ENCODE measurements at regions not wholly inside any gene's neighbourhood (a gene's known extent, or its start where the extent isn't known, plus 50 kb on each side); places are given as distances from the start of the nearest gene placed in this dataset.

- no peaks in the 10 kb centered on the region for H3K4me1 ChIP-seq (ENCODE audit: control insufficient read depth, insufficient read depth, low read length)
- no peak overlapping the region for H3K27ac ChIP-seq (ENCODE audit: low read length)
- no peaks in the 10 kb centered on the region for H3K4me1 Mint-ChIP-seq
- 72% methylated on average over 4 of the region's 5 CpGs for WGBS (ENCODE audit: insufficient coverage)
- H3K4me3 Mint-ChIP-seq: no peak overlapping the region
- H3K27me3 ChIP-seq (ENCODE audit: control insufficient read depth, insufficient read depth, low read length): no peaks in the 10 kb centered on the region
- TF ChIP-seq CTCF (IDR thresholded peaks at IDR 0.05): no peak
- DNase-seq: no peak
- no peaks in the 10 kb centered on the region for H3K9me3 Mint-ChIP-seq
- no peaks in the 10 kb centered on the region for H3K9me3 ChIP-seq (ENCODE audit: control insufficient read depth, insufficient read depth, low read length)
- no peak for ATAC-seq
- H3K27me3 Mint-ChIP-seq (ENCODE audit: low read depth in 2 of 2): no peaks in the 10 kb centered on the region
- H3K4me3 ChIP-seq (ENCODE audit: low read length): no peak overlapping the region
- H3K36me3 ChIP-seq (ENCODE audit: control insufficient read depth, insufficient read depth, low read length): no peaks in the 10 kb centered on the region
- intact Hi-C loops (cut with micrococcal nuclease): no loop called here
- no peak overlapping the region for H3K27ac Mint-ChIP-seq
- no peaks in the 10 kb centered on the region for H3K36me3 Mint-ChIP-seq
These were observed 161.3 kb upstream of the FAR2 start for GRCh38 chr12:28987538-28988324.

GRCh38 chr12:28988325-28988704 is 160.8 kb upstream of the FAR2 start:
- H3K4me3 ChIP-seq (ENCODE audit: low read length): no peak overlapping the region
- DNase-seq (no peak), ATAC-seq (no peak)
- Mint-ChIP-seq H3K9me3 (no peaks in the 10 kb centered on the region), H3K4me1 (no peaks in the 10 kb centered on the region), H3K4me3 (no peak overlapping the region), H3K27ac (no peak overlapping the region), H3K36me3 (no peaks in the 10 kb centered on the region), H3K27me3 (ENCODE audit: low read depth in 2 of 2) (no peaks in the 10 kb centered on the region)
- H3K9me3 ChIP-seq (ENCODE audit: control insufficient read depth, insufficient read depth, low read length): no peaks in the 10 kb centered on the region
- H3K36me3 ChIP-seq (ENCODE audit: control insufficient read depth, insufficient read depth, low read length): no peaks in the 10 kb centered on the region
- H3K27me3 ChIP-seq (ENCODE audit: control insufficient read depth, insufficient read depth, low read length): no peaks in the 10 kb centered on the region
- no peak for TF ChIP-seq CTCF (IDR thresholded peaks at IDR 0.05)
- intact Hi-C loops (cut with micrococcal nuclease): no loop called here
- no peaks in the 10 kb centered on the region for H3K4me1 ChIP-seq (ENCODE audit: control insufficient read depth, insufficient read depth, low read length)
- WGBS (ENCODE audit: insufficient coverage): 57% methylated on average over 1 of the region's 2 CpGs
- H3K27ac ChIP-seq (ENCODE audit: low read length): no peak overlapping the region

- Histone ChIP-seq H3K4me3 (ENCODE audit: low read length) (no peak overlapping the region), H3K4me1 (ENCODE audit: control insufficient read depth, insufficient read depth, low read length) (no peaks in the 10 kb centered on the region), H3K27me3 (ENCODE audit: control insufficient read depth, insufficient read depth, low read length) (no peaks in the 10 kb centered on the region), H3K9me3 (ENCODE audit: control insufficient read depth, insufficient read depth, low read length) (no peaks in the 10 kb centered on the region), H3K27ac (ENCODE audit: low read length) (no peak overlapping the region), H3K36me3 (ENCODE audit: control insufficient read depth, insufficient read depth, low read length) (no peaks in the 10 kb centered on the region)
- intact Hi-C loops (cut with micrococcal nuclease): no loop called here
- Mint-ChIP-seq H3K9me3 (no peaks in the 10 kb centered on the region), H3K27me3 (ENCODE audit: low read depth in 2 of 2) (no peaks in the 10 kb centered on the region), H3K4me3 (no peak overlapping the region), H3K36me3 (no peaks in the 10 kb centered on the region), H3K4me1 (no peaks in the 10 kb centered on the region), H3K27ac (no peak overlapping the region)
- DNase-seq (no peak), ATAC-seq (no peak)
- no peak for TF ChIP-seq CTCF (IDR thresholded peaks at IDR 0.05)
- WGBS (ENCODE audit: insufficient coverage): 77% methylated on average over 2 of the region's 2 CpGs
These were observed 157.5 kb upstream of the FAR2 start for GRCh38 chr12:28991626-28992025.

- 90% methylated on average over 5 of the region's 5 CpGs for WGBS (ENCODE audit: insufficient coverage)
- Histone ChIP-seq H3K9me3 (ENCODE audit: control insufficient read depth, insufficient read depth, low read length) (no peaks in the 10 kb centered on the region), H3K27ac (ENCODE audit: low read length) (no peak overlapping the region), H3K36me3 (ENCODE audit: control insufficient read depth, insufficient read depth, low read length) (no peaks in the 10 kb centered on the region), H3K4me1 (ENCODE audit: control insufficient read depth, insufficient read depth, low read length) (no peaks in the 10 kb centered on the region), H3K27me3 (ENCODE audit: control insufficient read depth, insufficient read depth, low read length) (no peaks in the 10 kb centered on the region), H3K4me3 (ENCODE audit: low read length) (no peak overlapping the region)
- no peak for TF ChIP-seq CTCF (IDR thresholded peaks at IDR 0.05)
- no peak overlapping the region for H3K27ac Mint-ChIP-seq
- intact Hi-C loops (cut with micrococcal nuclease): no loop called here
- ATAC-seq: no peak
- no peaks in the 10 kb centered on the region for H3K36me3 Mint-ChIP-seq
- H3K4me1 Mint-ChIP-seq: no peaks in the 10 kb centered on the region
- H3K9me3 Mint-ChIP-seq: no peaks in the 10 kb centered on the region
- no peaks in the 10 kb centered on the region for H3K27me3 Mint-ChIP-seq (ENCODE audit: low read depth in 2 of 2)
- H3K4me3 Mint-ChIP-seq: no peak overlapping the region
- DNase-seq: no peak
These were observed 155.4 kb upstream of the FAR2 start for GRCh38 chr12:28993720-28994119.

All from natural killer cell (primary cell).